HCT116 (cell line): ENCODE measurements at regions not wholly inside any gene's neighbourhood (a gene's known extent, or its start where the extent isn't known, plus 50 kb on each side); places are given as distances from the start of the nearest gene placed in this dataset.

Experiments used
- ATAC-seq: fragments of 200-7000 bp; cut with Tn5 transposase; 2 replicates; pipeline ENCODE4 v1.9.1; 2020; ENCODE audit warnings: mild to moderate bottlenecking, moderate library complexity
- BruUV-seq: library from RNA; stranded (reverse); fragments of 400-500 nt; replicated peaks from 2 replicates; lab custom pipeline; 2021; lab: Mats Ljungman, UMichigan
- CTCF ChIA-PET: fragments of 300-600 bp; sonication (Branson Sonifier 250); formaldehyde crosslinking; loops from one replicate; lab custom pipeline; 2021; ENCODE audit warnings: antibody characterized with exemption; lab: Charles Lee
- POLR2A ChIA-PET: fragments of 300-600, 350-600 bp; sonication (Branson Sonifier 250); formaldehyde crosslinking; loops from one replicate; lab custom pipeline; 2021; ENCODE audit warnings: antibody characterized with exemption; lab: Charles Lee
- RAD21 ChIA-PET, 2 experiments: fragments of 300-600 bp; sonication (Branson Sonifier 250); formaldehyde crosslinking; loops; one replicate each; lab custom pipeline; 2023; ENCODE audit warnings: low total read pairs in 2 of 2; ENCODE audit not compliant: uncharacterized antibody in 2 of 2, unreplicated experiment in 2 of 2, low non-redundant PET in 1 of 2; lab: Charles Lee
- DNase-seq: peaks from one replicate; pipeline ENCODE4 v3.0.0-alpha.2; 2010; ENCODE audit warnings: low read depth, low spot score
- H2AFZ ChIP-seq: fragments of 200-600 bp; shearing (Covaris generic), sonication (generic); 2 replicates; pipeline ENCODE4 v1.6.1; 2017; ENCODE audit warnings: low read depth, mixed run types, mixed read lengths, antibody characterized with exemption, low read length; ENCODE audit not compliant: poor library complexity, severe bottlenecking
- H3K27ac ChIP-seq: 2 replicates; pipeline ENCODE4 v1.5.1; 2012; ENCODE audit warnings: low read depth, low read length
- H3K27me3 ChIP-seq: fragments of 200-600 bp; sonication (generic); 2 replicates; pipeline ENCODE4 v1.6.1; 2016; ENCODE audit warnings: mixed run types, low read length, mixed read lengths; ENCODE audit not compliant: insufficient read depth
- H3K36me3 ChIP-seq, 2 experiments: fragments of 200-500 bp in 1 of 2; fragments of 200-600 bp in 1 of 2; sonication (Bioruptor generic) in 1 of 2; sonication (generic) in 1 of 2; 2 replicates each; pipeline versions ENCODE4 v1.5.1 to v1.6.1; 2014 to 2016; ENCODE audit warnings: low read length in 2 of 2, inconsistent platforms in 1 of 2, mixed read lengths in 1 of 2, mixed run types in 1 of 2; ENCODE audit not compliant: insufficient read depth in 2 of 2, control insufficient read depth in 1 of 2
- H3K4me1 ChIP-seq, 2 experiments: fragments of 200-600 bp in 1 of 2; sonication (generic) in 1 of 2; 2 replicates each; pipeline versions ENCODE4 v1.5.1 to v1.6.1; 2012 to 2017; ENCODE audit warnings: low read length in 2 of 2, inconsistent platforms in 1 of 2, mild to moderate bottlenecking in 1 of 2, mixed read lengths in 1 of 2, mixed run types in 1 of 2, moderate library complexity in 1 of 2; ENCODE audit not compliant: insufficient read depth in 2 of 2, control insufficient read depth in 1 of 2
- H3K4me2 ChIP-seq: fragments of 200-600 bp; sonication (generic); 2 replicates; pipeline ENCODE4 v1.6.1; 2017; ENCODE audit warnings: mixed run types, low read length, mixed read lengths
- H3K4me3 ChIP-seq, 2 experiments: fragments of 200-600 bp in 1 of 2; sonication (generic) in 1 of 2; replicated peaks in 1 of 2; 2 replicates each; pipeline ENCODE4 v1.5.1; 2011 to 2016; ENCODE audit warnings: low read length in 2 of 2, control low read depth in 1 of 2, low read depth in 1 of 2, mild to moderate bottlenecking in 1 of 2, mixed read lengths in 1 of 2, mixed run types in 1 of 2
- H3K79me2 ChIP-seq: fragments of 200-600 bp; sonication (generic); 2 replicates; pipeline ENCODE4 v1.6.1; 2017; ENCODE audit warnings: mild to moderate bottlenecking, mixed run types, low read length, moderate library complexity, mixed read lengths; ENCODE audit not compliant: insufficient read depth
- H3K9ac ChIP-seq: fragments of 200-600 bp; sonication (generic); 2 replicates; pipeline ENCODE4 v1.6.1; 2016; ENCODE audit warnings: low read length, mixed read lengths
- H3K9me2 ChIP-seq: fragments of 200-600 bp; sonication (generic), shearing (Covaris generic); 2 replicates; pipeline ENCODE4 v1.6.1; 2017; ENCODE audit warnings: mixed run types, mild to moderate bottlenecking, moderate library complexity; ENCODE audit not compliant: insufficient read depth
- H3K9me3 ChIP-seq, 2 experiments: fragments of 200-500 bp in 1 of 2; fragments of 200-600 bp in 1 of 2; sonication (Bioruptor generic) in 1 of 2; sonication (generic) in 1 of 2; 2 replicates each; pipeline ENCODE4 v1.6.1; 2014 to 2017; ENCODE audit warnings: low read length in 2 of 2, mixed read lengths in 2 of 2, inconsistent platforms in 1 of 2, low read depth in 1 of 2, mild to moderate bottlenecking in 1 of 2, mixed run types in 1 of 2, moderate library complexity in 1 of 2; ENCODE audit not compliant: control insufficient read depth in 1 of 2, insufficient read depth in 1 of 2
- H4K20me1 ChIP-seq: fragments of 200-600 bp; sonication (generic), shearing (Covaris generic); 2 replicates; pipeline ENCODE4 v1.6.1; 2017; ENCODE audit warnings: mixed run types, mild to moderate bottlenecking, moderate library complexity; ENCODE audit not compliant: insufficient read depth
- ATF3 ChIP-seq: IDR thresholded peaks from 2 replicates; pipeline ENCODE4 v1.6.1; 2012
- CBX3 ChIP-seq: IDR thresholded peaks from 2 replicates; pipeline ENCODE4 v1.6.1; 2012; ENCODE audit warnings: low read depth
- CEBPB ChIP-seq: IDR thresholded peaks from 2 replicates; pipeline ENCODE4 v1.6.1; 2012; ENCODE audit warnings: low read depth
- EGR1 ChIP-seq: IDR thresholded peaks from 2 replicates; pipeline ENCODE4 v1.6.1; 2012; ENCODE audit warnings: low read depth
- ELF1 ChIP-seq: IDR thresholded peaks from 2 replicates; pipeline ENCODE4 v1.6.1; 2012; ENCODE audit warnings: low read depth, borderline replicate concordance
- EZH2 ChIP-seq: fragments of 200-600 bp; sonication (generic); IDR thresholded peaks from 2 replicates; pipeline ENCODE4 v1.6.1; 2017; ENCODE audit warnings: antibody characterized with exemption, mixed run types
- EZH2phosphoT487 ChIP-seq: fragments of 200-600 bp; IDR thresholded peaks from 2 replicates; pipeline ENCODE4 v1.6.1; 2018; ENCODE audit warnings: antibody characterized with exemption, borderline replicate concordance
- FOSL1 ChIP-seq: IDR thresholded peaks from 2 replicates; pipeline ENCODE4 v1.6.1; 2012; ENCODE audit warnings: low read depth
- JUND ChIP-seq: IDR thresholded peaks from 2 replicates; pipeline ENCODE4 v1.6.1; 2012
- MAX ChIP-seq: IDR thresholded peaks from 2 replicates; pipeline ENCODE4 v1.6.1; 2012
- POLR2A ChIP-seq: IDR thresholded peaks from 2 replicates; pipeline ENCODE4 v1.7.0; 2011; ENCODE audit warnings: borderline replicate concordance; ENCODE audit not compliant: insufficient read depth, insufficient read length; ENCODE audit errors: extremely low read depth
- POLR2AphosphoS5 ChIP-seq: IDR thresholded peaks from 2 replicates; pipeline ENCODE4 v1.6.1; 2011; ENCODE audit warnings: mild to moderate bottlenecking, low read depth, low read length, moderate library complexity
- REST ChIP-seq: IDR thresholded peaks from 2 replicates; pipeline ENCODE4 v1.6.1; 2012; ENCODE audit warnings: low read depth
- SIN3A ChIP-seq: IDR thresholded peaks from 2 replicates; pipeline ENCODE4 v1.6.1; 2012; ENCODE audit warnings: low read depth
- SP1 ChIP-seq: IDR thresholded peaks from 2 replicates; pipeline ENCODE4 v1.6.1; 2012; ENCODE audit warnings: low read depth
- SRF ChIP-seq: IDR thresholded peaks from 2 replicates; pipeline ENCODE4 v1.6.1; 2012; ENCODE audit warnings: low read depth
- TCF7L2 ChIP-seq: IDR thresholded peaks from 2 replicates; pipeline ENCODE4 v1.7.0; 2011; ENCODE audit warnings: borderline replicate concordance, inconsistent platforms; ENCODE audit not compliant: insufficient read depth, insufficient read length; ENCODE audit errors: extremely low read depth
- YY1 ChIP-seq: IDR thresholded peaks from 2 replicates; pipeline ENCODE4 v1.6.1; 2011; ENCODE audit warnings: low read length, low read depth, moderate library complexity, mild to moderate bottlenecking; ENCODE audit not compliant: insufficient replicate concordance; ENCODE audit errors: extremely low read depth
- ZBTB33 ChIP-seq: IDR thresholded peaks from 2 replicates; pipeline ENCODE4 v1.6.1; 2011; ENCODE audit warnings: mild to moderate bottlenecking, low read length, moderate library complexity; ENCODE audit not compliant: insufficient replicate concordance; ENCODE audit errors: extremely low read depth
- ZNF274 ChIP-seq: fragments of 200-500 bp; sonication (Bioruptor generic); IDR thresholded peaks from 2 replicates; pipeline ENCODE4 v1.6.1; 2014; ENCODE audit warnings: mild to moderate bottlenecking, low read depth, low read length, inconsistent platforms
- intact Hi-C: fragments of 100-400 bp; cut with micrococcal nuclease; formaldehyde crosslinking; loops from 2 replicates; pipeline ENCODE4 v1.10.0; 2022

- ATAC-seq: no peak
- no peaks in the 10 kb centered on the region for H3K36me3 ChIP-seq
- no peak overlapping the region for H3K9ac ChIP-seq
- H4K20me1 ChIP-seq: no peaks in the 10 kb centered on the region
- no peaks in the 10 kb centered on the region for H3K9me2 ChIP-seq
- H3K4me3 ChIP-seq: no peak overlapping the region
- no peaks in the 10 kb centered on the region for H3K27me3 ChIP-seq
- H2AFZ ChIP-seq: no peak overlapping the region
- TF ChIP-seq SRF (no peak), EZH2phosphoT487 (no peak), TCF7L2 (no peak), SP1 (no peak), CBX3 (no peak), JUND (no peak), YY1 (no peak), FOSL1 (no peak), ELF1 (no peak), REST (no peak), ZBTB33 (no peak), EZH2 (no peak), ZNF274 (no peak), POLR2A (no peak), EGR1 (no peak), CEBPB (no peak), MAX (no peak), ATF3 (no peak), SIN3A (no peak), POLR2AphosphoS5 (no peak)
- ChIA-PET POLR2A (no interaction called here), CTCF (no interaction called here), RAD21 (no interaction called here)
- peaks cover 0 to 28% of the 10 kb centered on the region in 2 experiments; a peak in 2 of 4 replicates for H3K9me3 ChIP-seq
- no peak for DNase-seq
- no peaks in the 10 kb centered on the region for H3K79me2 ChIP-seq
- no peak overlapping the region for H3K4me2 ChIP-seq
- no peak overlapping the region for H3K27ac ChIP-seq
- no peaks in the 10 kb centered on the region for H3K4me1 ChIP-seq
- intact Hi-C loops: no loop called here
- BruUV-seq: no TSS peak
Observed at GRCh38 chr4:58313444-58313843, 1203.3 kb upstream of the IGFBP7 start.
